Hepatocyte (in vitro differentiated cells): ENCODE measurements at regions not wholly inside any gene's neighbourhood (a gene's known extent, or its start where the extent isn't known, plus 50 kb on each side); places are given as distances from the start of the nearest gene placed in this dataset.

Experiments used
- CTCF ChIP-seq: fragments of 200-600 bp; sonication (generic); IDR thresholded peaks from 2 replicates; pipeline ENCODE4 v1.5.1; 2016; ENCODE audit warnings: antibody characterized with exemption, mild to moderate bottlenecking; ENCODE audit not compliant: poor library complexity
- EZH2 ChIP-seq: fragments of 200-600 bp; sonication (generic); IDR thresholded peaks from 2 replicates; pipeline ENCODE4 v1.6.1; 2016; ENCODE audit warnings: antibody characterized with exemption, mild to moderate bottlenecking, borderline replicate concordance
- EZH2phosphoT487 ChIP-seq: fragments of 200-600 bp; sonication (generic); IDR thresholded peaks from one replicate; pipeline ENCODE4 v1.6.1; 2018; ENCODE audit warnings: antibody characterized with exemption, mild to moderate bottlenecking, low read depth, moderate library complexity; ENCODE audit not compliant: unreplicated experiment, severe bottlenecking

DNA sequence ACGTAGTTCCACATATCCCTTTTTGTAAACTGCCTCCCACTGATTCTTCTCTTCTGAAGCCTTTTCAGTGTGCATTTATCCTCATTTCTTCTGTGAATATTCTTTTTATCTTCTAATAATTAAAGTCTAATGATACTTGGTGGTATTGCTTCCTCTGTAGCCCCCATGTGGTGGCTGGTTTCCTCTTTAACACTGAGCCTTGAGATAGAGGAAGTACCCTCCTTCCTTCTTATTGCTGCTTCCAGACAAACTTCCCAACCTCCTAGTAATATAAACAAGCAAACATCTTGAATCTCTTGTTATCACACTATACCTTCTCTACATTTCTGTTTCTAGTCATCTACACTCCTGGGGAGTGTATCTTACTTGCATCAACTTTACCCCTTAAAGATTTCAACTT, 310.5 kb upstream of the GIMD1 start:
- no peak for TF ChIP-seq CTCF
- TF ChIP-seq EZH2phosphoT487 = no peak
- TF ChIP-seq EZH2 = no peak
